Esophagus muscularis mucosa (tissue), 3 donors: ENCODE measurements at regions not wholly inside any gene's neighbourhood (a gene's known extent, or its start where the extent isn't known, plus 50 kb on each side); places are given as distances from the start of the nearest gene placed in this dataset.

Experiments used
- POLR2A ChIP-seq: fragments of 450-650 bp; IDR thresholded peaks from one replicate; pipeline ENCODE4 v1.6.1; 2017; ENCODE audit warnings: antibody characterized with exemption, moderate library complexity, mild to moderate bottlenecking, low read depth
- TF ChIP-seq, protein P1 (sequence below), 3 experiments: fragments of 200-600 bp in 2 of 3; fragments of 450-650 bp in 1 of 3; sonication (generic) in 2 of 3; IDR thresholded peaks; one replicate each; pipeline ENCODE4 v1.5.1; 2017 to 2019; ENCODE audit warnings: antibody characterized with exemption in 3 of 3, mild to moderate bottlenecking in 2 of 3, moderate library complexity in 1 of 3

DNA sequence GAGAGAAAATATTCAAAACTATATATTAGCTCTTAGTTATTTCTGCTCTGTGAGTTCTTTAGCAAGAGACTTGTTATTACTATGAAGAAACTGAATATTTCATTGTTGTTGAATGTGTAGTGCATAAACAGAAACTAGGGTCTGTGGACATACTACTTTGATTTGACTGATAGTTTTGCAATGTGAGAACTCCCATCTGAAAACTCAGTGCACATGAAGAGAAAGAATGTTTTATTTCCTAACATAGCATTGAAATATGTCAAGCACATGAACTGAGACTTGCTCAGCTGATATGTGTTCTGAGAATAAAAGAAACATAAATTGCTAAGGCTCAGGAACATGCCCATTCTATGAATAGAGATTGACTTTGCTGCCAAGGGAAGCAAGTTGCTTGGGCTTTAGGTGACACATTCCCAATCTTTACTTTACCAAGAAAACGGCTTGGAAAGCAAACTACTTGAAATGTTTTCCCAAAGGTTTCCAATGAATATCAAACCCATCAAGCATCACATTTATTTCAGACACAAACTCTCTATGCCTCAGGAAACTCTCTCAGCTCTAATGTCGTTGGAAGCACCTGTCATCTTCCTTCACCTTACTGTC lies 290.4 kb downstream of the SLC16A7 start:
- TF ChIP-seq, protein P1, sequence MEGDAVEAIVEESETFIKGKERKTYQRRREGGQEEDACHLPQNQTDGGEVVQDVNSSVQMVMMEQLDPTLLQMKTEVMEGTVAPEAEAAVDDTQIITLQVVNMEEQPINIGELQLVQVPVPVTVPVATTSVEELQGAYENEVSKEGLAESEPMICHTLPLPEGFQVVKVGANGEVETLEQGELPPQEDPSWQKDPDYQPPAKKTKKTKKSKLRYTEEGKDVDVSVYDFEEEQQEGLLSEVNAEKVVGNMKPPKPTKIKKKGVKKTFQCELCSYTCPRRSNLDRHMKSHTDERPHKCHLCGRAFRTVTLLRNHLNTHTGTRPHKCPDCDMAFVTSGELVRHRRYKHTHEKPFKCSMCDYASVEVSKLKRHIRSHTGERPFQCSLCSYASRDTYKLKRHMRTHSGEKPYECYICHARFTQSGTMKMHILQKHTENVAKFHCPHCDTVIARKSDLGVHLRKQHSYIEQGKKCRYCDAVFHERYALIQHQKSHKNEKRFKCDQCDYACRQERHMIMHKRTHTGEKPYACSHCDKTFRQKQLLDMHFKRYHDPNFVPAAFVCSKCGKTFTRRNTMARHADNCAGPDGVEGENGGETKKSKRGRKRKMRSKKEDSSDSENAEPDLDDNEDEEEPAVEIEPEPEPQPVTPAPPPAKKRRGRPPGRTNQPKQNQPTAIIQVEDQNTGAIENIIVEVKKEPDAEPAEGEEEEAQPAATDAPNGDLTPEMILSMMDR (IDR thresholded peaks at IDR 0.05), result no peak
- TF ChIP-seq POLR2A, result no peak
